Gastroesophageal sphincter (tissue), 4 donors: ENCODE measurements at regions not wholly inside any gene's neighbourhood (a gene's known extent, or its start where the extent isn't known, plus 50 kb on each side); places are given as distances from the start of the nearest gene placed in this dataset.

ENCODE experiments used
- ATAC-seq: fragments of 150-250 bp; one replicate; pipeline ENCODE4 v1.9.1; 2016; ENCODE audit warnings: mild to moderate bottlenecking, moderate library complexity
- H3K27ac ChIP-seq, 4 donors: fragments of 200-600 bp; sonication (generic) in 3 of 4; 1 replicate in 3 of 4; 2 replicates in 1 of 4; pipeline ENCODE4 v1.5.1; 2016 to 2019
- H3K27me3 ChIP-seq: fragments of 200-600 bp; sonication (generic); one replicate; pipeline ENCODE4 v1.5.1; 2019
- H3K36me3 ChIP-seq, 2 donors: fragments of 200-600 bp; sonication (generic); one replicate each; pipeline ENCODE4 v1.5.1; 2019; ENCODE audit warnings: control low read depth in 1 of 2
- H3K4me1 ChIP-seq, 3 donors: fragments of 200-600 bp; sonication (generic); 1 replicate in 2 of 3; 2 replicates in 1 of 3; pipeline ENCODE4 v1.5.1; 2016 to 2019; ENCODE audit warnings: control low read depth in 2 of 3
- H3K4me3 ChIP-seq, 2 donors: fragments of 200-600 bp; sonication (generic); one replicate each; pipeline ENCODE4 v1.5.1; 2019; ENCODE audit warnings: mild to moderate bottlenecking in 1 of 2, moderate library complexity in 1 of 2
- H3K9me3 ChIP-seq, 3 donors: fragments of 200-600 bp; sonication (generic); one replicate each; pipeline ENCODE4 v1.5.1; 2017 to 2019; ENCODE audit warnings: control low read depth in 2 of 3
- CTCF ChIP-seq, 4 experiments: fragments of 200-600 bp in 2 of 4; fragments of 450-650 bp in 2 of 4; sonication (generic) in 1 of 4; IDR thresholded peaks; one replicate each; pipeline ENCODE4 v1.5.1; 2017 to 2019; ENCODE audit warnings: antibody characterized with exemption in 4 of 4, mild to moderate bottlenecking in 2 of 4, moderate library complexity in 2 of 4
- EP300 ChIP-seq: sonication (generic); formaldehyde crosslinking; IDR thresholded peaks from one replicate; pipeline ENCODE4 v1.6.1; 2017; ENCODE audit warnings: antibody characterized with exemption, mild to moderate bottlenecking
- POLR2A ChIP-seq, 2 donors: fragments of 450-650 bp; IDR thresholded peaks; one replicate each; pipeline ENCODE4 v1.6.1; 2017; ENCODE audit warnings: antibody characterized with exemption in 2 of 2, mild to moderate bottlenecking in 2 of 2, moderate library complexity in 1 of 2
- POLR2AphosphoS5 ChIP-seq: sonication (generic); formaldehyde crosslinking; IDR thresholded peaks from one replicate; pipeline ENCODE4 v1.6.1; 2017; ENCODE audit warnings: antibody characterized with exemption
- WGBS, 2 donors: methylation state at CpG; one replicate each; pipeline ENCODE4 v1.1.5; 2018; ENCODE audit warnings: low coverage in 1 of 2; 5-methylcytosine and 5-hydroxymethylcytosine counted together

GRCh38 chr6:113642714-113643406 lies 214.3 kb upstream of the MARCKS start:
- Histone ChIP-seq H3K36me3 (no peaks in the 10 kb centered on the region), H3K4me1 (no peaks in the 10 kb centered on the region), H3K27me3 (no peaks in the 10 kb centered on the region), H3K4me3 (no peak overlapping the region), H3K27ac (no peak overlapping the region), H3K9me3 (no peaks in the 10 kb centered on the region)
- no peak for ATAC-seq
- 94 to 100% methylated on average over 2 of the region's 2 CpGs for WGBS, 2 donors
- TF ChIP-seq CTCF (IDR thresholded peaks at IDR 0.05) (no peak), POLR2AphosphoS5 (no peak), POLR2A (IDR thresholded peaks at IDR 0.05) (no peak), EP300 (no peak)

GRCh38 chr6:113643407-113643770 lies 213.8 kb upstream of the MARCKS start:
- H3K4me1 ChIP-seq: no peaks in the 10 kb centered on the region
- no peaks in the 10 kb centered on the region for H3K9me3 ChIP-seq
- H3K27ac ChIP-seq: no peak overlapping the region
- WGBS, 2 donors: 73 to 87% methylated on average over 2 of the region's 2 CpGs
- no peaks in the 10 kb centered on the region for H3K36me3 ChIP-seq
- H3K27me3 ChIP-seq: no peaks in the 10 kb centered on the region
- no peak for ATAC-seq
- H3K4me3 ChIP-seq: no peak overlapping the region
- TF ChIP-seq POLR2AphosphoS5 (no peak), EP300 (no peak), CTCF (IDR thresholded peaks at IDR 0.05) (no peak), POLR2A (IDR thresholded peaks at IDR 0.05) (no peak)

GRCh38 chr6:113644861-113645575 lies 212.1 kb upstream of the MARCKS start:
- no peak for TF ChIP-seq POLR2AphosphoS5
- TF ChIP-seq CTCF (IDR thresholded peaks at IDR 0.05): no peak
- TF ChIP-seq POLR2A (IDR thresholded peaks at IDR 0.05): no peak
- no peak for TF ChIP-seq EP300
- no peak for ATAC-seq
- WGBS, 2 donors: 90 to 100% methylated on average over 1 to 11 of the region's 13 CpGs
- no peaks in the 10 kb centered on the region for H3K9me3 ChIP-seq
- H3K27ac ChIP-seq: no peak overlapping the region
- H3K4me1 ChIP-seq: no peaks in the 10 kb centered on the region
- H3K36me3 ChIP-seq: no peaks in the 10 kb centered on the region
- H3K4me3 ChIP-seq: no peak overlapping the region
- no peaks in the 10 kb centered on the region for H3K27me3 ChIP-seq

- Histone ChIP-seq H3K4me3 (no peak overlapping the region), H3K9me3 (no peaks in the 10 kb centered on the region), H3K4me1 (no peaks in the 10 kb centered on the region), H3K36me3 (no peaks in the 10 kb centered on the region), H3K27ac (no peak overlapping the region), H3K27me3 (no peaks in the 10 kb centered on the region)
- ATAC-seq: no peak
- WGBS, 2 donors: 54 to 100% methylated on average over 1 to 3 of the region's 4 CpGs
- TF ChIP-seq POLR2AphosphoS5 (no peak), EP300 (no peak), POLR2A (IDR thresholded peaks at IDR 0.05) (no peak), CTCF (IDR thresholded peaks at IDR 0.05) (no peak)
Measured at GRCh38 chr6:113645576-113645970, 211.6 kb upstream of the MARCKS start.

GRCh38 chr6:113645986-113646385 lies 211.2 kb upstream of the MARCKS start:
- no peaks in the 10 kb centered on the region for H3K9me3 ChIP-seq
- no peak for TF ChIP-seq EP300
- no peak for TF ChIP-seq POLR2AphosphoS5
- no peak for TF ChIP-seq CTCF (IDR thresholded peaks at IDR 0.05)
- no peak for TF ChIP-seq POLR2A (IDR thresholded peaks at IDR 0.05)
- H3K36me3 ChIP-seq: no peaks in the 10 kb centered on the region
- no peak overlapping the region for H3K4me3 ChIP-seq
- WGBS, 2 donors: 96% methylated on average over 3 of the region's 3 CpGs; no CpG with 5 or more reads in 1 of the 2 donors
- no peak overlapping the region for H3K27ac ChIP-seq
- no peaks in the 10 kb centered on the region for H3K27me3 ChIP-seq
- no peak for ATAC-seq
- no peaks in the 10 kb centered on the region for H3K4me1 ChIP-seq
